ENCODE measurements at regions not wholly inside any gene's neighbourhood (a gene's known extent, or its start where the extent isn't known, plus 50 kb on each side); places are given as distances from the start of the nearest gene placed in this dataset.

- no peaks in the 10 kb centered on the region for H3K9me3 ChIP-seq (ENCODE audit: low read length)
- ChIA-PET CTCF (ENCODE audit: unreplicated experiment) (no interaction called here), POLR2A (interaction anchor here (0.6 kb wide), 1 partner anchor 9 kb away, joined by 6 read pairs; no protein-coding TSS in a partner anchor)
- H3K27ac ChIP-seq (ENCODE audit: low read depth, low read length, poor library complexity, severe bottlenecking) = no peak overlapping the region
- no peak for TF ChIP-seq EZH2phosphoT487 (IDR thresholded peaks at IDR 0.05; ENCODE audit: borderline replicate concordance, low read depth, low read length)
- no peak for TF ChIP-seq CTCF (conservative IDR thresholded peaks at IDR 0.05; ENCODE audit: low read length)
- H4K20me1 ChIP-seq (ENCODE audit: insufficient read depth, low read length) = no peaks in the 10 kb centered on the region
- H3K9me2 ChIP-seq (ENCODE audit: insufficient read depth, low read length) = no peaks in the 10 kb centered on the region
- BruUV-seq (replicated peaks) = no TSS peak
- no peaks in the 10 kb centered on the region for H3K79me2 ChIP-seq (ENCODE audit: insufficient read depth, low read depth, low read length)
- no peak overlapping the region for H2AFZ ChIP-seq (ENCODE audit: low read length)
- intact Hi-C loops (cut with micrococcal nuclease; ENCODE audit: unreplicated experiment) = no loop called here
- H3K36me3 ChIP-seq (ENCODE audit: insufficient read depth, low read length) = no peaks in the 10 kb centered on the region
- no peak for DNase-seq (ENCODE audit: low spot score)
- H3K4me3 ChIP-seq (ENCODE audit: low read depth, low read length, poor library complexity, severe bottlenecking) = no peak overlapping the region
- no peaks in the 10 kb centered on the region for H3K4me1 ChIP-seq (ENCODE audit: insufficient read depth, low read length, poor library complexity, severe bottlenecking)
- no peak overlapping the region for H3K4me2 ChIP-seq (ENCODE audit: low read length)
Observed at GRCh38 chrX:52270453-52271116, 85.9 kb downstream of the MAGED4 start.

GRCh38 chrX:52271206-52271605, 86.5 kb downstream of the MAGED4 start:
- no peaks in the 10 kb centered on the region for H3K9me2 ChIP-seq (ENCODE audit: insufficient read depth, low read length)
- no peaks in the 10 kb centered on the region for H3K9me3 ChIP-seq (ENCODE audit: low read length)
- DNase-seq (ENCODE audit: low spot score) = peak; percentile 32
- no peaks in the 10 kb centered on the region for H3K79me2 ChIP-seq (ENCODE audit: insufficient read depth, low read depth, low read length)
- POLR2A ChIA-PET = interaction anchor here (0.6 kb wide), 1 partner anchor 10 kb away, joined by 6 read pairs; no protein-coding TSS in a partner anchor
- no TSS peak for BruUV-seq (replicated peaks)
- no peak overlapping the region for H3K4me2 ChIP-seq (ENCODE audit: low read length)
- no peaks in the 10 kb centered on the region for H3K4me1 ChIP-seq (ENCODE audit: insufficient read depth, low read length, poor library complexity, severe bottlenecking)
- H2AFZ ChIP-seq (ENCODE audit: low read length) = no peak overlapping the region
- no peak overlapping the region for H3K27ac ChIP-seq (ENCODE audit: low read depth, low read length, poor library complexity, severe bottlenecking)
- H3K36me3 ChIP-seq (ENCODE audit: insufficient read depth, low read length) = no peaks in the 10 kb centered on the region
- CTCF ChIA-PET (ENCODE audit: unreplicated experiment) = no interaction called here
- H3K4me3 ChIP-seq (ENCODE audit: low read depth, low read length, poor library complexity, severe bottlenecking) = no peak overlapping the region
- H4K20me1 ChIP-seq (ENCODE audit: insufficient read depth, low read length) = no peaks in the 10 kb centered on the region
- TF ChIP-seq CTCF (conservative IDR thresholded peaks at IDR 0.05; ENCODE audit: low read length) (peak; percentile 64), EZH2phosphoT487 (IDR thresholded peaks at IDR 0.05; ENCODE audit: borderline replicate concordance, low read depth, low read length) (no peak)
- intact Hi-C loops (cut with micrococcal nuclease; ENCODE audit: unreplicated experiment) = no loop called here

GRCh38 chrX:52277666-52278065, 91.2 kb upstream of the XAGE2 start:
- H4K20me1 ChIP-seq (ENCODE audit: insufficient read depth, low read length) = no peaks in the 10 kb centered on the region
- H3K79me2 ChIP-seq (ENCODE audit: insufficient read depth, low read depth, low read length) = no peaks in the 10 kb centered on the region
- TF ChIP-seq CTCF (conservative IDR thresholded peaks at IDR 0.05; ENCODE audit: low read length) (no peak), EZH2phosphoT487 (IDR thresholded peaks at IDR 0.05; ENCODE audit: borderline replicate concordance, low read depth, low read length) (no peak)
- H3K9me3 ChIP-seq (ENCODE audit: low read length) = no peaks in the 10 kb centered on the region
- DNase-seq (ENCODE audit: low spot score) = no peak
- intact Hi-C loops (cut with micrococcal nuclease; ENCODE audit: unreplicated experiment) = no loop called here
- H3K27ac ChIP-seq (ENCODE audit: low read depth, low read length, poor library complexity, severe bottlenecking) = no peak overlapping the region
- BruUV-seq (replicated peaks) = no TSS peak
- CTCF ChIA-PET (ENCODE audit: unreplicated experiment) = no interaction called here
- no peaks in the 10 kb centered on the region for H3K4me1 ChIP-seq (ENCODE audit: insufficient read depth, low read length, poor library complexity, severe bottlenecking)
- no peaks in the 10 kb centered on the region for H3K36me3 ChIP-seq (ENCODE audit: insufficient read depth, low read length)
- no peaks in the 10 kb centered on the region for H3K9me2 ChIP-seq (ENCODE audit: insufficient read depth, low read length)
- no peak overlapping the region for H3K4me3 ChIP-seq (ENCODE audit: low read depth, low read length, poor library complexity, severe bottlenecking)
- no peak overlapping the region for H3K4me2 ChIP-seq (ENCODE audit: low read length)
- H2AFZ ChIP-seq (ENCODE audit: low read length) = no peak overlapping the region
- POLR2A ChIA-PET = no interaction called here
